OCI-LY1 (cell line): ENCODE measurements at regions not wholly inside any gene's neighbourhood (a gene's known extent, or its start where the extent isn't known, plus 50 kb on each side); places are given as distances from the start of the nearest gene placed in this dataset.
"Not testable (repeated sequence)": the region's sequence is repeated elsewhere in the genome, so short reads cannot be mapped to it uniquely, and the experiment has no call there.

Experiments used
- EZH2 ChIP-seq: fragments of 200-600 bp; sonication (generic), shearing (Covaris generic); IDR thresholded peaks from 2 replicates; pipeline ENCODE4 v1.8.0; 2017; ENCODE audit warnings: borderline replicate concordance, mixed run types, mild to moderate bottlenecking, antibody characterized with exemption, low read length, moderate library complexity, mixed read lengths
- TF ChIP-seq, protein P1 (sequence below): fragments of 200-600 bp; sonication (generic), shearing (Covaris generic); IDR thresholded peaks from 2 replicates; pipeline ENCODE4 v1.5.1; 2017; ENCODE audit warnings: mild to moderate bottlenecking, antibody characterized with exemption, low read length, moderate library complexity, mixed read lengths

GRCh38 chr13:59292240-59292639 lies 871.5 kb downstream of the DIAPH3 start:
- TF ChIP-seq, protein P1, sequence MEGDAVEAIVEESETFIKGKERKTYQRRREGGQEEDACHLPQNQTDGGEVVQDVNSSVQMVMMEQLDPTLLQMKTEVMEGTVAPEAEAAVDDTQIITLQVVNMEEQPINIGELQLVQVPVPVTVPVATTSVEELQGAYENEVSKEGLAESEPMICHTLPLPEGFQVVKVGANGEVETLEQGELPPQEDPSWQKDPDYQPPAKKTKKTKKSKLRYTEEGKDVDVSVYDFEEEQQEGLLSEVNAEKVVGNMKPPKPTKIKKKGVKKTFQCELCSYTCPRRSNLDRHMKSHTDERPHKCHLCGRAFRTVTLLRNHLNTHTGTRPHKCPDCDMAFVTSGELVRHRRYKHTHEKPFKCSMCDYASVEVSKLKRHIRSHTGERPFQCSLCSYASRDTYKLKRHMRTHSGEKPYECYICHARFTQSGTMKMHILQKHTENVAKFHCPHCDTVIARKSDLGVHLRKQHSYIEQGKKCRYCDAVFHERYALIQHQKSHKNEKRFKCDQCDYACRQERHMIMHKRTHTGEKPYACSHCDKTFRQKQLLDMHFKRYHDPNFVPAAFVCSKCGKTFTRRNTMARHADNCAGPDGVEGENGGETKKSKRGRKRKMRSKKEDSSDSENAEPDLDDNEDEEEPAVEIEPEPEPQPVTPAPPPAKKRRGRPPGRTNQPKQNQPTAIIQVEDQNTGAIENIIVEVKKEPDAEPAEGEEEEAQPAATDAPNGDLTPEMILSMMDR: not testable (repeated sequence)
- not testable (repeated sequence) for TF ChIP-seq EZH2
